Coronary artery (tissue), 2 donors: ENCODE measurements at regions not wholly inside any gene's neighbourhood (a gene's known extent, or its start where the extent isn't known, plus 50 kb on each side); places are given as distances from the start of the nearest gene placed in this dataset.
A peak's percentile ranks its signal among the peaks of the same experiment; 100 is the strongest.

Experiments
- DNase-seq: peaks from one replicate; pipeline ENCODE4 v3.0.0-alpha.2; 2017; ENCODE audit warnings: low spot score
- H3K27ac ChIP-seq, 2 donors: fragments of 200-600 bp; sonication (generic); one replicate each; pipeline ENCODE4 v1.5.1; 2016 to 2019
- H3K4me3 ChIP-seq: fragments of 200-600 bp; sonication (generic); 2 replicates; pipeline ENCODE4 v1.5.1; 2016; ENCODE audit warnings: mild to moderate bottlenecking, moderate library complexity
- CTCF ChIP-seq: fragments of 200-600 bp; sonication (generic); IDR thresholded peaks from one replicate; pipeline ENCODE4 v1.5.1; 2019; ENCODE audit warnings: antibody characterized with exemption

GRCh38 chr16:55102531-55102930 lies 171.9 kb downstream of the IRX5 start:
- Histone ChIP-seq H3K27ac (no peak overlapping the region), H3K4me3 (no peak overlapping the region)
- no peak for DNase-seq
- TF ChIP-seq CTCF: no peak

GRCh38 chr16:55107851-55108250 lies 177.2 kb downstream of the IRX5 start:
- no peak for DNase-seq
- no peak for TF ChIP-seq CTCF
- no peak overlapping the region for H3K27ac ChIP-seq
- H3K4me3 ChIP-seq: no peak overlapping the region

GRCh38 chr16:55113210-55113609 lies 182.5 kb downstream of the IRX5 start:
- TF ChIP-seq CTCF: no peak
- DNase-seq: no peak
- no peak overlapping the region for H3K4me3 ChIP-seq

GRCh38 chr16:55115506-55115905 lies 184.8 kb downstream of the IRX5 start:
- TF ChIP-seq CTCF: no peak
- DNase-seq: no peak
- Histone ChIP-seq H3K4me3 (no peak overlapping the region), H3K27ac (no peak overlapping the region)

More at GRCh38 chr16:55113210-55113609, 182.5 kb downstream of the IRX5 start:
- no peak overlapping the region for H3K27ac ChIP-seq

GRCh38 chr16:55116165-55116920 lies 185.7 kb downstream of the IRX5 start:
- no peak for DNase-seq
- no peak overlapping the region for H3K27ac ChIP-seq
- no peak overlapping the region for H3K4me3 ChIP-seq
- no peak for TF ChIP-seq CTCF

- peak overlapping the region in 1 of 2 donors; percentile 60 for H3K27ac ChIP-seq
- no peak overlapping the region for H3K4me3 ChIP-seq
- TF ChIP-seq CTCF: no peak
- no peak for DNase-seq
Observed at GRCh38 chr16:55118701-55119260, 188.1 kb downstream of the IRX5 start.

GRCh38 chr16:55120408-55120807 lies 189.7 kb downstream of the IRX5 start:
- no peak for DNase-seq
- no peak for TF ChIP-seq CTCF
- Histone ChIP-seq H3K27ac (no peak overlapping the region), H3K4me3 (no peak overlapping the region)
